ENCODE measurements at regions not wholly inside any gene's neighbourhood (a gene's known extent, or its start where the extent isn't known, plus 50 kb on each side); places are given as distances from the start of the nearest gene placed in this dataset.

DNA sequence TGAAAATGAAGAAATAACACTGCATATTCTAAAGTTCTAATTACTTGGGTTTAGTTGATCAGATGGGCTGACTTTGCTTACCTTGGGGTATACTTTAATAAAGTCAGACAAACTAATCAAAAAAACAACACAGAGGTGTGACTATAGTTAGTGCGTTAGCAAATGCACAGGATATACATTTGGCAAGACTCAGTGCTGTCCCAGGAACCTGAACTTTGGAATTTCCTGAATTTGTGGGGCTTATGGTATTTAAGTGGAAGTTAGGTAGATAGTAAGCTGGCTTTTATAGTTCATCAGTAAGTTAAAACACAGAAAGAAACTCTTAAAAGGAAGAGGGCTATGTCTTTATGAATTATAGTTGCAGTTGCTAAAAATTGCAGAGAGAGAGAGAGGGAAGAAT, 302.6 kb upstream of the DDI1 start:
- TF ChIP-seq CTCF (IDR thresholded peaks at IDR 0.05; ENCODE audit: poor library complexity, severe bottlenecking) (no peak), SMC3 (conservative IDR thresholded peaks at IDR 0.05; ENCODE audit: poor library complexity) (no peak), POLR2AphosphoS5 (IDR thresholded peaks at IDR 0.05) (no peak), EP300 (conservative IDR thresholded peaks at IDR 0.05; ENCODE audit: poor library complexity, severe bottlenecking) (no peak), EZH2 (IDR thresholded peaks at IDR 0.05; ENCODE audit: borderline replicate concordance, insufficient read depth, low read length, poor library complexity, severe bottlenecking) (no peak), REST (IDR thresholded peaks at IDR 0.05; ENCODE audit: borderline replicate concordance) (no peak)
